Heart right ventricle (tissue), 16 donors: ENCODE measurements at regions not wholly inside any gene's neighbourhood (a gene's known extent, or its start where the extent isn't known, plus 50 kb on each side); places are given as distances from the start of the nearest gene placed in this dataset.
"Not testable (repeated sequence)": the region's sequence is repeated elsewhere in the genome, so short reads cannot be mapped to it uniquely, and the experiment has no call there.

Experiments
- ATAC-seq, 8 donors: fragments of 200-7000 bp; cut with Tn5 transposase; one replicate each; pipeline ENCODE4 v1.9.1; 2020; ENCODE audit warnings: mild to moderate bottlenecking in 8 of 8, moderate library complexity in 8 of 8, moderate number of reproducible peaks in 1 of 8
- DNase-seq, 2 donors: peaks; one replicate each; pipeline ENCODE4 v3.0.0-alpha.2; 2020
- H3K27ac ChIP-seq, 10 donors: fragments of 200-600 bp; sonication (generic) in 2 of 10; one replicate each; pipeline versions ENCODE4 v1.5.0 to v1.8.0; 2020 to 2022; ENCODE audit warnings: mild to moderate bottlenecking in 3 of 10
- H3K27me3 ChIP-seq, 7 donors: fragments of 200-600 bp; one replicate each; pipeline ENCODE4 v1.8.0; 2021 to 2022; ENCODE audit warnings: mild to moderate bottlenecking in 2 of 7
- H3K36me3 ChIP-seq, 9 donors: fragments of 200-600 bp; sonication (generic) in 1 of 9; one replicate each; pipeline versions ENCODE4 v1.5.0 to v1.8.0; 2020 to 2022; ENCODE audit warnings: mild to moderate bottlenecking in 2 of 9
- H3K4me1 ChIP-seq, 9 donors: fragments of 200-600 bp; sonication (generic) in 1 of 9; one replicate each; pipeline versions ENCODE4 v1.5.0 to v1.8.0; 2020 to 2022; ENCODE audit warnings: mild to moderate bottlenecking in 4 of 9
- H3K4me3 ChIP-seq, 10 donors: fragments of 200-600 bp; sonication (generic) in 2 of 10; one replicate each; pipeline versions ENCODE4 v1.5.0 to v1.8.0; 2020 to 2022; ENCODE audit warnings: mild to moderate bottlenecking in 7 of 10, moderate library complexity in 2 of 10
- H3K9me3 ChIP-seq, 11 donors: fragments of 200-600 bp in 10 of 11; sonication (generic) in 2 of 11; one replicate each; pipeline versions ENCODE4 v1.5.0 to v1.8.0; 2013 to 2022; ENCODE audit warnings: mild to moderate bottlenecking in 2 of 11, control low read depth in 1 of 11, moderate library complexity in 1 of 11
- CTCF ChIP-seq, 9 donors: fragments of 200-600 bp; sonication (generic) in 2 of 9; IDR thresholded peaks; one replicate each; pipeline versions ENCODE4 v1.5.0 to v1.8.0; 2021 to 2022; ENCODE audit warnings: antibody characterized with exemption in 9 of 9, mild to moderate bottlenecking in 5 of 9, moderate library complexity in 1 of 9
- WGBS, 2 donors: extraction: QIAGEN DNeasy Blood & Tissue Kit; methylation state at CpG; one replicate each; pipeline ENCODE4 v1.1.7; 2013; ENCODE audit warnings: inconsistent platforms in 1 of 2; 5-methylcytosine and 5-hydroxymethylcytosine counted together
- intact Hi-C, 10 donors: fragments of 100-400 bp; cut with DNase I; formaldehyde crosslinking; loops; one replicate each; pipeline versions ENCODE4 v1.11.1 to v1.14.2; 2022
- donor health status: Arrhythmogenic right ventricular cardiomyopathy.
- donor health status: ischemic (EF 13 %, LVEDD 7.1; RV severe dilation, severe dysfunction).
- donor health status: healthy with polysubstance abuse.
- donor health status: DM: no; HTN: yes; CAD: no.
- donor health status: DM: no; HTN: no; CAD: no.
- donor health status: ischemic (EF 25% LVEDD 6.9; RV normal size, moderate dysfunction).
- donor health status: ischemic (EF 25% LVEDD 5.7; RV mildly dilated, moderate dysfunction).
- donor health status: healthy.
- donor health status: DM: yes; HTN: yes; CAD: no.
- donor health status: Ischemic cardiomyopathy.
- donor health status: ischemic (EF 35%, LVEDD 5.7; RV mildly dilated, moderate dysfunction).
- donor health status: nonischemic (EF 11% LVEDD 7.7; RV severe dilation, severe dysfunction).
- donor health status: DM: yes; HTN: yes; CAD: no.
- donor health status: PGD.
- donor health status: ischemic (EF 29% LVEDD 5.4; RV normal size, mild dysfunction).
- donor health status: nonischemic (EF 23%, LVEDD 6.1; RV moderate dilation, normal function).

- no peaks in the 10 kb centered on the region for H3K36me3 ChIP-seq
- H3K27ac ChIP-seq, result no peak overlapping the region
- H3K4me1 ChIP-seq, result no peaks in the 10 kb centered on the region
- ATAC-seq (no peak), DNase-seq (no peak)
- 72 to 78% methylated on average over 2 of the region's 2 CpGs for WGBS, 2 donors
- no peak overlapping the region for H3K4me3 ChIP-seq
- no peak for TF ChIP-seq CTCF (IDR thresholded peaks at IDR 0.05)
- H3K27me3 ChIP-seq, result no peaks in the 10 kb centered on the region
- peaks cover 0 to 18% (median 0%) of the 10 kb centered on the region in 11 donors for H3K9me3 ChIP-seq
- intact Hi-C loops, result no loop called here
Observed at GRCh38 chr15:91435113-91435512, 335.1 kb downstream of the SV2B start.

- Histone ChIP-seq H3K36me3 (no peaks in the 10 kb centered on the region), H3K9me3 (peaks cover 0 to 16% (median 2%) of the 10 kb centered on the region in 11 donors), H3K4me3 (no peak overlapping the region), H3K4me1 (no peaks in the 10 kb centered on the region), H3K27ac (no peak overlapping the region), H3K27me3 (no peaks in the 10 kb centered on the region)
- 71 to 78% methylated on average over 3 of the region's 3 CpGs for WGBS, 2 donors
- intact Hi-C loops, result no loop called here
- no peak for ATAC-seq
- TF ChIP-seq CTCF (IDR thresholded peaks at IDR 0.05), result no peak
- no peak for DNase-seq
Observed at GRCh38 chr15:91444656-91445055, 344.6 kb downstream of the SV2B start.

DNA sequence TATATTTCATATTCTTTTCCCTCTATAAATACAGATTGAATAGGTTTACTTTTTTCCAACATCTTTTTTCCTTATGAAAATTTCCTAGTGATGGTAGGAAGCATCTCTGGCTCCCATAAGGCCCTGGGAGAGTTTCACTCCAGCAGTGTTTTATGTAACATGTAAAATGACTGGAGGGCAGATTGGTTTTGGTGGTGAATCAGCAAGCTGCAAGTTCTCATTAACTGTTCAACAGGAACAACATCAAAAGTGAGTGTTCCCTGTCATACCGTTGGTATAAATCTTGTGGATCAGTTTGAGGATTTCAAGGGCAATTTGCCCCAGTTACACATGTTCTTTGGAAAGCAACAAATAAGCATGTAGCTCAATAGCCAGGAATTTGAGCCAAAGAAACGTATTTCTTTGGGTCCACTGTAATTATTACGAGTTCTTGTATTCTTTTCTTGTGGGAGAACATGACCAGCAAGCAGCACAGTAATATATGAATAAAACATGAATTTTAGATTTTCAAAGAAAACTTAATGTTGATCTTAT lies 345.7 kb downstream of the SV2B start:
- no peak for ATAC-seq
- Histone ChIP-seq H3K4me1 (no peaks in the 10 kb centered on the region), H3K27ac (no peak overlapping the region), H3K4me3 (no peak overlapping the region), H3K36me3 (no peaks in the 10 kb centered on the region), H3K27me3 (no peaks in the 10 kb centered on the region), H3K9me3 (peaks cover 0 to 14% (median 0%) of the 10 kb centered on the region in 11 donors)
- WGBS, 2 donors, result 70% methylated on average over 3 of the region's 3 CpGs
- DNase-seq, result no peak
- no peak for TF ChIP-seq CTCF (IDR thresholded peaks at IDR 0.05)
- intact Hi-C loops, result no loop called here

DNA sequence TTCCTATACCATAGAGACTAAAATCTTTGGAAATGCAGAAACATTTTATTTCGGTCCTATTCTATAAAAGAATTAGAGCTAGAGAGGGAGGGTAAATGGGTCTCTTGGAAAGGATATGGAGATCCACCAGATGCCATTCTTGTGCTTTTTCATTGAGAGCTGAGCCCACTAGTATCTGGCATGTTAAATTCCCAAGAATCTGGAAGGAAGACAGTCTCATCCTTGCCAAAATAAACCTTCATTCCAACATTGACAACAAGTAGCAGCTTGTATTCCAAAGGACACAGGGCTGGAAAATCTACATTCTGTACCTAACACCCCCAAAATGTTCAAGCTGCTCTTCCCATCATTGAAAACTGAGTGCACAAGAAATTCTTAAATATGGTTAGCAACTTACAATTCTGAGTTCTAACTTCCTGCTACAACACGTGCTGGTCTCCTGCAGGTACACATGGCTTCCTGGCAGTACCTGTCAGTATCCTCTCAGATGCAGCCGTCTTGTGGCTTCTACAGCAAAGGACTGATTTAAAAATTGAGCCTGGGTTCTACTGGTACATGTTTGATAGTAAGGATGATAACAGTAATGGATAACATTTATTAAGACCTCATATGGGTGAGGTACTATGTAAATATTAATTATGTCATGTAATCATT lies 348.1 kb downstream of the SV2B start:
- H3K9me3 ChIP-seq, result peaks cover 0 to 23% (median 0%) of the 10 kb centered on the region in 11 donors
- TF ChIP-seq CTCF (IDR thresholded peaks at IDR 0.05), result no peak
- no peaks in the 10 kb centered on the region for H3K27me3 ChIP-seq
- no peak overlapping the region for H3K4me3 ChIP-seq
- ATAC-seq (no peak), DNase-seq (no peak)
- H3K4me1 ChIP-seq, result no peaks in the 10 kb centered on the region
- intact Hi-C loops, result no loop called here
- H3K36me3 ChIP-seq, result no peaks in the 10 kb centered on the region
- H3K27ac ChIP-seq, result no peak overlapping the region
- WGBS, 2 donors, result 61 to 63% methylated on average over 3 of the region's 3 CpGs

- ATAC-seq, H3K36me3 ChIP-seq, H3K27me3 ChIP-seq, DNase-seq, H3K4me3 ChIP-seq, H3K4me1 ChIP-seq, H3K27ac ChIP-seq, intact Hi-C loops: not testable (repeated sequence)
- WGBS, 2 donors, result 45 to 56% methylated on average over 3 of the region's 3 CpGs
- H3K9me3 ChIP-seq, result peaks cover 0 to 44% (median 0%) of the 10 kb centered on the region in 11 donors
Observed at GRCh38 chr15:91453376-91453775, 353.3 kb downstream of the SV2B start.
